ENCODE measurements at regions not wholly inside any gene's neighbourhood (a gene's known extent, or its start where the extent isn't known, plus 50 kb on each side); places are given as distances from the start of the nearest gene placed in this dataset.
"Not testable (repeated sequence)": the region's sequence is repeated elsewhere in the genome, so short reads cannot be mapped to it uniquely, and the experiment has no call there.

DNA sequence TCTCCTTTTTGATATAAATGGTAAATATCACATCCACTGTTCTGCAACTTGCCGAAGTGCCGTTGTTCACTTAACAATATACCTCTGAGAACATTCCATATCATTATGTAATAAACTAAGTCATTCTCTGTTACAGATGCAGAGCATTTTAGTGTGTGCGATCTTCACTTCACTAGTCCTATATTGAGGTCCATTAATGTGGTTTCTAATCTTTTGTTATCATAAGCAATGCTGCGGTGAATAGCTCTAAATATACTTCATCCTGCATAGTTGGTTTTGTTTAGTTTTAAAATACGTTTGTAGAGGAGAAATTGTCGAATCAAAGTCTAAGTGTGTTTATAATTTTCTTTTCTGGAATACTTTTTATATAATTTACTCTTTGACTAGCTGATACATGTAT lies 280.3 kb upstream of the TRIB2 start:
- no peak for DNase-seq

DNA sequence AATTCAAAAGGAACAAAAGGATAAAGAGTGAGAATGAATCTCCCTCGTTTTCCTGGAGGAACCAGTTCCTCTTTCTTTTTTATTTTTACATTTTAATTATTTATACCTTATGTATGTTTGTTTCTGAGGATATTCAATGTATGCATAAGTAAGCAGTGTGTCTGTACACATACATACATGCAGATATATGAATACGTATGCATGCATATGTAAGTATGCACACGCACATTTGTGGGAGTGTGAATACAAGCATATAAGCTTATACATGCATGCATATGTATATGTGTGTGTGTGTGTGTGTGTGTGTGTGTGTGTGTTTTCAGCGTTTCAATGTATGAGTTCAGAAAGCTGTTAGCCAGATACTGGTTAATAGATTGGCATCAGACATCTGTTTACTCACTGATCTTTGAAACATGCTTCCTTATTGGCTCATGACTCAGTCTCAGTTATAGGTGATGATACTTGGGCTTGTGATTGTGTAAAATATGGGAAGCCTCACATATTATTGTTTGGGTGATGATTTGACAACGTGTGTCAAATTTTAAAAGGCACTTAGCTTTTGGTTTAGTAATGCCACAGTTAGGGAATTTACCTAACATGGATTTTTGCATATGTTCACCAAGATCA lies 279.7 kb upstream of the TRIB2 start:
- DNase-seq = no peak

DNA sequence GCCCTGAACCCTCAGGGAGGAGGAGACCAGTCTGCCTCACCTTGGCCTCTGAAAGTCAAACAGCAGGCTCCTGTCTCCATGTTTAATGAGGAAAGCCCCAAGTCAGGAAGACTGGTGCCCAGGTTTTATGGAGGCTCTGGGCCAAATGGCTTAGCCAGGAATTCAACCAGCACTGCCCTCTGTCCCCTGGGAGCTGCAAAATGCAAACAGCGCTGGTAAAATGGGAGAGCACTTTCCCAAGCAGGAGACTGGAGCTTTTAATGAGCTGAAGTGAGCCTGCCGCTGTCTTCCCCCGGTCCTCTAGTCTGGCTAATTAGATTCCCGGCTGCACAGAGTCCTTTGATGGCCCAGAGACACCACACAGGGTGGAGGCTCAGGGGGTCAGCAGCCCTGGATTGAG lies 276.0 kb upstream of the TRIB2 start:
- no peak for DNase-seq

DNA sequence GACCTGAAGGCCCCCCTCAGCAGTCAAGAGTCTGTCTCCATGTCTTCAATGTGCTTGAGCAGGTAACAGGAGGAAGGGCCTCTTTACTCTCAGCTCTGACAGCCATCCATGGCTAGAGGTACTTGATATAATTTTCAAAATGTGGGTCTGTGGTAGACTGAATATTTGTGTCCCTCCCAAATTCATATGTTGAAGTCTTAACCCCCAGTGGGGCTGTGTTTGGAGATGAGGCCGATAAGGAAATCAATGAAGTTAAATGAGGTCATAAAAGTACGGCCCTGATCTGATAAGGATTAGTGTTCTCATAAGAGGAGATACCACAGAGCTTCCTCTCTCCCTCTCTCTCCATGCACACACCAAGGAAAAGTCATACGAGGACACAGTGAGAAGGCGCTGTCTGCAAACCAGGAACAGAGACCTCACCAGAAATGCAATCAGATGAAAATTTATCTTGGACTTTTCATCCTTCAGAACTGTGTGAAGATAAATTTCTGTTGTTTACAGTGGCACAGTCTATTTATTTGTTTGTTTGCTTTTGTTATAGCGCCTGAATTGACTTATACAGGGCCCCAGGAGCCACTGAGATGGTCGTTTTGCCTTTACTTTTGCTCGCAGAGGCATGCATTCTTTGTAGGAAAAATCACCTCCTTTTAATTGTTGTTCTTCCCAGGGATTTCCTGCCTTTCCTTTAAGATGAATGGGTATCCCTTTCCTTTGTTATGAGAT lies 274.8 kb upstream of the TRIB2 start:
- no peak for DNase-seq

DNA sequence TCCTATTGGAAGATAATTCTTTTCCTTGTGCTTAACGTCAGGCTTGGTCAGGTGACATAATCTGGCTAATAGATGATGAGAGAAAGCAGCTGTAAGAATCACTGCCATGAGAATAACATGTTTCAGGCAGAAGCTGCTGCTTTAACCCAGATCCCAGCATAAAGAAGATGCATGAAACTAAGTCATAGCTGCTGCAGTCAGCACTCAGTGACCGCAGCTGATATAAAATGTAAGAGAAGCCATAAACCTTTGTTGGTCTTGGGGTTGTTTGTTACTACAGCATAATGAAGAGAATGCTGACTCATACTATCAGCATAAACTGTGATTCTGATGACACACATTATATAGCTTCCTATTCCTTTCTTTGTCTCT lies 274.3 kb upstream of the TRIB2 start:
- no peak for DNase-seq

DNA sequence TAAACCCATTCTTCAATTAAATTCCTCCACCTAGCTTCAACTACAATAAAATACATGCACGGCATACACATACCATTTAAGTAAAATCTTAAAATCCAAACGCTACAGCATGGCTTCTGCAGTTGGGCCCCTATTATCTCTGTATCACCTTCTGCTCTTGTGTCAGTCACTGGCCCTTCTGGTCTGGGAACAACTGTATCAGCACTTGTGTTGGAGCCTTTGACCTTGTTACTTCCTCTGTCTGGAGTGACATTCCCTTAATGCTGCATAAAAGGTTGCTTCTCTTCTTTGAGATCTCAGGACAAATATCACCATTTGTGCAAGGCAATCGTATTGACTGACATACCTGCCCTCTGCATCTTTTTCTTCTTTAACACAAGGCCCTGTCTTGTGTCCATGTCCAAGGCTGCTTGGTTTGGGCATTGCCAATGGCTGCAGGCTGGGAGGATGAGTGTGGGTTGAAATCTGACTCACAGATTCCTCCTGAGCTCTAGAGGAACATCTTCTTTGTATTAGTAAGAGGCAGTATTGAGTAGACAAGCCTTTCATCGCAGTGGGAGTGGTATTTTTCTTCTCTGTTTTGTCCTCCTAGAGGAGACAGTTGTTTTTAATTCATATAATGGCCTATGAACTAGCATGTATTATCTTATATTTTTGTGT lies 267.8 kb upstream of the TRIB2 start:
- DNase-seq = no peak

DNA sequence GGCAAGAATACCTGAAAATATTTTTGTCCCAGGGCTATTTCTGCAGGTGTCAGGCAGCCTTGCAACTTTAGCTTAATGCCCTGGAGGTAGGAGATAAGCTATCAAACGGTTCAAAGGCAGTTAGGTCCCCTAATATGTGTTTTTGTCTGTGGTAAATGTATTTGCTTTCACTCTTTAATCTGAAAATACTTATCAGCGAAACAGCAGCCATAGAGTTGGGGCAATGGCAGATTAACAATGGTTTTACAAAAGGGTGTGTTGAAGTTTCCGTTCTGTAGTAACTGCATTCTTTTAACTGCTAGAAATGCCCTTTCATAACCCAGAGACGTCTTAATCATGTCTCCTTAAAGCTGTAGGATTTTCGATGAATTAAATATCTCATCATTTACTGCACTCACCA lies 265.0 kb upstream of the TRIB2 start:
- DNase-seq = no peak

DNA sequence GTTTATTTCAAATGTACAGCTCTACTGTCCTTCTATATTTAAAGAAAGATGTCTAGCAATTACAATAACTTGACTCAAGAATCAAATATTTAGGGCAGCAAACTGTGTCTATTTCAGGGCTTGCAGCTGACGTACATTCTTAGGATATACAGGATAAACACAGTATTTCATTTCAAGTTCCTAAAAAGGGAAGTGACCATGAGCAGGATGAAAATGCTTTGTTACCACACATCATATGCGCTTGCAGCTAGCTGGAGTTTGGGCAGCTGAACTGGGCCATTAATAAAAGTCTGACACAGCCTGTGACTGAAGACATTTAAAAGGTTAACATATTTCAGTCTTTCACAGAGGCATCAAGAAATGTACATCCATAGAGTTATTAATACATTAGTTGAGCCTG lies 264.6 kb upstream of the TRIB2 start:
- no peak for DNase-seq

DNA sequence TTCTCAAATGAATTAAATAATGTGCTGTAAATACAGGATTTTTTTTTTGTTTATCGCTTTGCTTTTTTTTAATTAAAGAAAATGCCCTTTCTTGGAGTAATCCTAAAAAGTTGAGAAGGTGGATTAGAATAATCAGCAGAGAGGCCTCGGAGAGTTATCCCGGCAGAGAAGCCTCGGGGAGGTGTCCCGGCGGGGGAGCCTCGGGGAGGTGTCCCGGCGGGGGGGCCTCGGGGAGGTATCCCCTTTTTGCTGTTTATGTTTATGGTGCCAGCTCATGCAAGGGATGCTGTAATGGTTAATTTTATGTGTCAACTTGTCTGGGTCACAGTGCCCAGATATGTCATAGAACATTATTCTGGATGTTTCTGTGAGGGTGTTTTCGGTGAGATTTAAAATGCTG lies 263.0 kb upstream of the TRIB2 start:
- no peak for DNase-seq

DNA sequence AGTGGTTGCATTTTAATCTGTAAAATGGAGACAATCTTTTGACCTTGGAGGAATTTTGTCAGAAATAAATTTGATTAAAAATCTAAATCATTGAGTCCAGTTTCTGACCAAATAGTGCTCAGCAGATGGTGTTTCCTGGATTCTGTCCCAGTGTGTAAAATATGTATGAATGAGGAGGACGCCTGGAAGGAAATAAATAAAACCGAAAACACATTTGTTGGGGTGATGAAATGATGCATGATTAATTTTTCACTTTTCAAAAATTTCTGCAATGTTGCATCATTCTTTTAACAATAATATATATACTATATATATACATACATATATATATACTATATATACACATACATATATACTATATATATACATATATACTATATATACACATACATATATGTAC lies 261.1 kb upstream of the TRIB2 start:
- no peak for DNase-seq

DNA sequence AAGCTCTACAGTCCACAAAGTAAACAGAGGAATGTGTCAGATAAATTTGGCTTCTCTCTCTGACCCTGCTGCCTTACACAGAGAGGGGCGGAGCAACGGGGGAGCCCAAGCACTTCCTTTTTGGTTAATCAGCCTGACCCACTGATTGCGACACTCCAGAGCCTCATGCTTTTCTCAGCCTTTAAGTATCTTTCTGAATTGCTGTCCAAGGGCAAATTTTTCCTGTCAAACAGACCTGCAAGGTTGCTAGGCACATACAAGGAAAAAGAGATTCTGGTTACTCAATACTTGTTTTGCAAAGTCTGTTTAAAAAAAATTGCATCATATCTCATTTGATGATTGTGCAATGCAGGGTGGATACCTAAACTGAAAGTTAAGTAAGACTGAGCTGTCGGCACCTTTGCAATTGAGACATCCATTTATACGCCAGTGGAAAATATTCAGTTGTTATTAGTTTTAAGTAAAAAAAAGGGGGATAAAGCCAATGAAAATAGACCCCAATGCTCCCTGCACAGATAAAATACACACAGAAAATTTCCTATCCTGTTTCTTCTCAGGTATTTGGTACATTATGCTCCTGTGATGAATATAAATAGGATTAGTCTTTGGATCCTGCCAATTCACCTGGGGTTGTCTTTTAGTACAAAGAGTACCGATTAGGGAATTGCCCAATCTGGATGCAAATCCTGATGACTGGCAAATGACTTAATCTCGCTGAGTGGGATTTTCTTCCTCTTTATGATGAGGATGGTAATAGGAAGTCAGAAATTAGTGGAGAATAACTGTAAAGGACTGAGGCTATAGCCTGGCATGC lies 260.2 kb upstream of the TRIB2 start:
- DNase-seq = no peak

DNA sequence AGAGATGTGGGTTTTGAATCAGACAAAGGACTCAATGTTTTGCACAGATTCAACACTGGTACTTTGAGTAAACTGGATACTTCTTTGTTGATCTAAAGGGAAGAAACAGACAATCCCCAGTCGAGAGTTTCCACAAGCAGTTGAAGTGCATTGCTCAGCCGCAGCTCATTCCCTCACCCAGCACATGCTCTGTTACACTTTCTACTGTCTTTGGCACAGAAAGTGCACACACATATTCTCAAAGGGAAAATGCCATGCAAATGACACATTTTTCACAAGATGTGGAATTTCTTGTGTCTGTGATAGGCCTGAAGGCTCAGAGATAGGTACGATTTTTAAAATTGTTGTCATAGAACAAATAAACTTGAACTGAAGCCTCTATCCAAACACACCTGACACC lies 258.9 kb upstream of the TRIB2 start:
- no peak for DNase-seq

DNA sequence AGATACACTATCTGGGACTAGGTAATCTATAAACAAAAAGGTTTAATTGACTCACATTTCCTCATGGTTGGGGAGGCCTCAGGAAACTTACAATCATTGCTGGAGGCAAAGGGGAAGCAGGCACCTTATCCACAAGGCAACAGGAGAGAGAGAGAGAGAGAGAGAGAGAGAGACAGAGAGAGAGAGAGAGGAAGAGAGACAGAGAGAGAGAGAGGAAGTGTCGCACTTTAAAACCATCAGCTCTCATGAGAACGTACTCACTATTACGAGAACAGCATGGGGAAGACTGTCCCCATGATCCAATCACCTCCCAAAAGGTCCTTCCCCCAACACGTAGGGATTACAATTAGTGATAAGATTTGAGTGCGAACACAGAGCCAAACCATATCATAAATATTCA lies 253.5 kb upstream of the TRIB2 start:
- no peak for DNase-seq

DNA sequence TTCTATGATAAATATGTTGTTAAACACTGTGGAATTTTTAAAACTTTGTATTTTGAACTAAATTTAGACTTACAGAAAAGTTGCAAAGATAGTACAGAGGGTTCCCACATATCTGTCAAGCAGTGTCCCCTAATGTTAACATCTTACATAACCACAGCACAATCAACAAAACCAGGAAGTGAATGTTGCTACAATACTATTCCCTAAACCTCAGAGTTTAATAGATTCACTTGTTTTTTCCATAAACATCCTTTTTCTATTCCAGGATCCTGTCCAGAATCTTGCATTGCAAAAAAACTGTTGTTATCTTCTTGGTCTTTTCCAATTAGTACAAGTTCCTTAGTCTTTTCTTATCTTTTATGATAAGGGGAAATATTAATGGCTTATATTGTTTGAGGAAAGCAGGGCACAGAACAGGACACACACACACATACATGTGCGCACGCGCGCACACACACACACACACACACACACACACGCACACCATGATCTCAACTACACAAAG lies 251.1 kb upstream of the TRIB2 start:
- no peak for DNase-seq

DNA sequence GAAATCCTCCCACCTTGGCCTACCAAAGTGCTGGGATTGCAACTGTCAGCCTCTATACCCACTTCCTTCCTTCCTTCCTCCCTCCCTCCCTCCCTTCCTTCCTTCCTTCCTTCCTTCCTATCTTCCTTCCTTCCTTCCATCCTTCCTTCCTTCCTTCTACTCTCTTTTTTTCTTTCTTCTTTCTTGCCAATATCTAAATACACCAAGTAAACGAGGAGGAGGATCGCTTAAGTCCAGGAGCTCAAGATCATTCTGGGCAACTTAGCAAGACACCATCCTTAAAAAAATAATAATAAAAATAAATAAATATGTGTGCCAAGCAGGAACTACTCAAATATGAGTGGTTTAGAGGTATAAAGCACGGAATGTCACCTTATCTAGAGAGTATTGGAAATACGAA lies 249.4 kb upstream of the TRIB2 start:
- DNase-seq = no peak

DNA sequence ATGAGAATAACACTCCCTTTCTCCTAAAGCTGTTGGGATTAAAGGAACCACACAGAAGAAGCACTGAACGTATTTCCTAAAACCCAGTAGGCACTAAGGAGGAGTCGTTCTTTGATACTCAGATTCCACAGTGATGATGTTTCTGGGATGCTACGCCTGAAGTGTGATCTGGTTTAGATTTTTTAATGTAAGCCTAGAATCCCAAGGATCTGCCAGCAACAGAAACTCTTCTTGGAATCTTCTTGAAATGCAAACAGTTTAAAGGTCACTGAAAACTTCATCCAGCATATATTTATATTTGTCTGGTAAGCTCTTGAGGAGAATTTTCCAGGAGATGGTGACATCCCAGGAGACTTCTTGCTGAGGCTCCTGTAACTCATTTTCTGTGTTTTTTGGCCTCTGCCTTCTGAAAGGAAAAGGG lies 247.6 kb upstream of the TRIB2 start:
- no peak for DNase-seq

DNA sequence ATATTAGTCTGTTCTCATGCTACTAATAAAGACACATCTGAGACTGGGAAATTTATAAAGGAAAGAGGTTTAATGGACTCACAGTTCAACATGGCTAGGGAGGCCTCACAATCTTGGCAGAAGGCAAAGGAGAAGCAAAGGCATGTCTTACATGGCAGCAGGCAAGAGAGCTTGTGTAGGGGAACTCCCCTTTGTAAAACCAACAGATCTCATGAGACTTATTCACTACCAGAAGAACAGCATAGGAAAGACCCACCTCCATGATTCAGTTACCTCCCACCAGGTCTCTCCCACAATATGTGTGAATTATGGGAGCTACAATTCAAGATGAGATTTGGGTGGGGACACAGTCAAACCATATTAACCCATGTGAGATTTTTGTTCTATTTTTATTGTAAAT lies 244.5 kb upstream of the TRIB2 start:
- not testable (repeated sequence) for DNase-seq

DNA sequence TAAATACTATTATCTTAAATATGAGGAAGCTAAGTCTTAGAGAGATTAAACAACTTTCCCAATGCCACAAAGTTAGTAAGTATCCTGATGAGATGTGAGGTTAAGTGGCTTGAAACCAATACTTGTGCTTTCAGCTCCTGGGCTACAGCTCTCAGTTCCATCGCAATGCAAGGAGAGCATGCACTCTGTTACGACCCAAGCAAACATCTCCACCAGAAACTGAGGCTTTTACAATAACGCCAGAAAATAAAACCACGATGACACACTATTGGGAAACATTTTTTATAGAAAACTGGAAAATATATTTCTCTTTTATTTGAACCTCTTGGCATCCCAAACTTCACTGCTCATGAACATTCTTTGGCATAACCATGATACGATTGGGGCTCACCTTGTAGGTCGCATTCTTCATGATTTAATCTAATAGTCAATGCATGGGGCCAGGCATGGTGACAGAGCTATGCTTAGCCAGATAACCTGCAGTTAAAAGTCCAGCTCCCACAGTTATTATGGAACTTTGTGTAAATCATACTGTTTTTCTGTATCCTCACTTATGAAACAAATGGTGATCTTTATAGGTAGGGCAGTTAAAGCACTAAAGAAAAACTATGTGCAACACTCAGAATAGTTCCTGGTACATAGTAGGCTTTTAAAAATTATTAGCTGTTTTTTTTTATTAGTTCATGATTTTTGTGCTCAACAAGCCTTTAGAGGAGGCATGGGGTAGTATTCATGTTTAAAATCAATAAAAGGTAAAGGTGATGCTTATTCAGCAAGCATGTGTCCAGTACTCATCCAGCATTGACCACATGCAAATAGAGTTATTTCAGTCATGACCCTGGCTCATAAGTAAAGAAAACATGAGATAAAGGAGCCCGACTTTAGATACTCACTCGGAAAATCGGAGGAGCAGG lies 238.3 kb upstream of the TRIB2 start:
- DNase-seq = no peak

DNA sequence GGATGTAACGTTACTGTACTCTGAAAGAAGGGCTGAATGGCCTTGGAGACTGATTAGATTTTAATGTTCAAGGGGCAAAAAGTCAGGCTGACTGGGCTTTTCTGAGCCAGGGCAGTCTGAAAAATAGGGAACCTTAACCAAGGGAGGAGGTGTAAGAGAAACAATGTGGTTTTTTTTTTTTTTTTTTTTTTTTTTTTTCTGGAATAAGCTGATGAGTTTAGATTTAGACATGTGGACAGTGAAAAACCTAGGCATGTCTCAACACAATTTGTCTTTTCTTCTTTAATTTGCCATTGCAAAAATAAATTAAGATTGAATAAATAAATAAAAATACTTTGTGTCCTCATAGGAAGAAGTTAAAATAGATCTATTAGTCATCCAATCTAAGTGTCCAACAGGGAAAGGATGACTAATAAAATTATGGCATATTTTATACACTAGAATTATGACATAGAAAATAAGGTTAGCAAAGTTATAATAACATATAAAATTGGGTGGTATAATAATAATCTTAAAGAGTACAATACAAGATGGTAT lies 237.6 kb upstream of the TRIB2 start:
- no peak for DNase-seq

DNA sequence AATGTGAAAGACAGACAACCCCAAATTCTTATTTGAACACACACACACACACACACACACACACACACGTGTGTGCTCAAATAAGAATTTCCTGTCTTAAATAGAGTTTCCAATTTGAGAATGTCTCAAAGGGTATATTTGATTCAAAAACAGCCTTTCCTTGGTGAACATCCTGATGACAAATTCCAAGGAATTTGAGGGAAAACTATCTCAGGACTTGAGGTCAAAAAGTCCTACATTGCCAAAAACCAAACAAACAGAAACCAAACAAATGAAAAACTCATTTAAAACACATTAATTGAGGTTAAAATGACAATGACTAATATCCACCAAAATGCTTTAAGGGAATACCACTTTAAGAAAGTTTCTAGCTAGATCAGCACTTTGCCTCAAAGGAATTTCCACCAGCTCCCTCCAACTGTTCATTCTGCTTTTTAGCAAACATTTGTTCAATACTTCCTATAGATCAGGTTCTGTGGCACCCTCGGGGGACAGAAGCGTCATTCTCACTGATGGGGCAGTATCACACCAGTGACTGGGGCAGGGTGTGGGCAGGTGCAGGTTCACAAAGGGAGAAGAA lies 232.1 kb upstream of the TRIB2 start:
- DNase-seq = no peak

Measured in DMS79 (cell line).